HG03095 (cell line): ENCODE measurements at regions not wholly inside any gene's neighbourhood (a gene's known extent, or its start where the extent isn't known, plus 50 kb on each side); places are given as distances from the start of the nearest gene placed in this dataset.

ENCODE experiments used
- ATAC-seq: cut with Tn5 transposase; IDR thresholded peaks from one replicate; pipeline ENCODE4 v1.9.1; 2021; ENCODE audit warnings: moderate library complexity; ENCODE audit not compliant: unreplicated experiment

- ATAC-seq, result no peak
Measured at GRCh38 chr5:67259548-67260215, 63.1 kb upstream of the CD180 start.

- no peak for ATAC-seq
Measured at GRCh38 chr5:67257500-67257899, 60.9 kb upstream of the CD180 start.

- ATAC-seq, result no peak
Measured at GRCh38 chr5:67257077-67257476, 60.5 kb upstream of the CD180 start.

GRCh38 chr5:67255881-67256280, 59.3 kb upstream of the CD180 start:
- no peak for ATAC-seq

- no peak for ATAC-seq
Measured at GRCh38 chr5:67253911-67254310, 57.3 kb upstream of the CD180 start.

- ATAC-seq, result no peak
Measured at GRCh38 chr5:67249590-67249895, 52.9 kb upstream of the CD180 start.

- no peak for ATAC-seq
Measured at GRCh38 chr5:67248703-67249589, 52.3 kb upstream of the CD180 start.

GRCh38 chr5:67246546-67247268, 50.1 kb upstream of the CD180 start:
- ATAC-seq, result no peak
